ENCODE measurements at regions not wholly inside any gene's neighbourhood (a gene's known extent, or its start where the extent isn't known, plus 50 kb on each side); places are given as distances from the start of the nearest gene placed in this dataset.
"Not testable (repeated sequence)": the region's sequence is repeated elsewhere in the genome, so short reads cannot be mapped to it uniquely, and the experiment has no call there.

DNA sequence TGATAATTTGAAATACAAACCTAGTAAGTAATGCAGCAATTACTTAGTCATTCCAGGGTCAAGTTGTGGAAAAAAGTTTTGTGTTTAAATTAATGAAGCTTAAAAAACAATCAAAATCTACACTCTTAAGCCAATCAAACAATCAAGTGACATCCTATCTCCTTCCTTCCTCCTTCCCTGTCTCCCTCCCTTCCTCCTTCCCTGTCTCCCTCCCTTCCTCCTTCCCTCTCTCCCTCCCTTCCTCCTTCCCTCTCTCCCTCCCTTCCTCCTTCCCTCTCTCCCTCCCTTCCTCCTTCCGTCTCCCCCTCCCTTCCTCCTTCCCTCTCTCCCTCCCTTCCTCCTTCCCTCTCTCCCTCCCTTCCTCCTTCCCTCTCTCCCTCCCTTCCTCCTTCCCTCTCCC is 111.4 kb upstream of the RBPJ start:
- not testable (repeated sequence) for DNase-seq (ENCODE audit: low spot score)

DNA sequence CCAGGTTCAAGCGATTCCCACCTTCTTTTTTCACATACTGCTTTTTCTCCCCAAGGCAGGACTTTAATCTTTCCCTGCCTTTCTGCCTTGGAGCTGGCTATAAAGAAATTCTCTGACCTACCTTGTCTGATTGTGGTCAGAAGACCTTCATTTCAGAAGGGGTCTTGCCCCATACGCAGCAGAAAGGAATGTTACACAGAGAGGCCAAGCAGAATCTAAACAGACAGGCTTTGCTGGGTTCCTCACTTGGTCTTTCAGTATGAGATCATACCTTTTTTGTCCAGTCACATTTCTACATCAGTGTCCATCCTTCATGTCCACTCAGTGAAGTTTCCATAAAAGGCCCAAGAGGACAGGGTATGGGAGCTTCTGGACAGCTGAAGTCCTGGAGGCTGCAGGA is 108.3 kb upstream of the RBPJ start:
- DNase-seq (ENCODE audit: low spot score): no peak

DNA sequence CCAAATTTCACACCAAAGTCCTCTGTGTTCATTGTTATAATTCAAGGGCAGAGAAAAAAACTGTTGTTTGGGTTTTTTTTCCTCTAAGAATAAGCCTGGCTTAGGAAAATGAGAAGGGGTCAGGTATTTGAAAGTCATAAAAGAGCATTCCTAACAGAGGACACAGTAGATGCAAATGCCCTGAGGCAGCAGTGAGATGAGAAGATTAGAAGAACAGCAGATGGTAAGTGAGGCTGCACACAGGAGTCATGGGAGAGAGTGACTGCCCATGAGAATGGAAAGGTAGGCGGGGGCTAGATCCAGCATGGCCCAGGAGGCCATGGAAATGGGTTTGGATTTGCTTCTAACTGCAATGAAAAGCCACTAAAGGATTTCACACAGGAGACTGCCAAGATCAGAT is 107.5 kb upstream of the RBPJ start:
- no peak for DNase-seq (ENCODE audit: low spot score)

DNA sequence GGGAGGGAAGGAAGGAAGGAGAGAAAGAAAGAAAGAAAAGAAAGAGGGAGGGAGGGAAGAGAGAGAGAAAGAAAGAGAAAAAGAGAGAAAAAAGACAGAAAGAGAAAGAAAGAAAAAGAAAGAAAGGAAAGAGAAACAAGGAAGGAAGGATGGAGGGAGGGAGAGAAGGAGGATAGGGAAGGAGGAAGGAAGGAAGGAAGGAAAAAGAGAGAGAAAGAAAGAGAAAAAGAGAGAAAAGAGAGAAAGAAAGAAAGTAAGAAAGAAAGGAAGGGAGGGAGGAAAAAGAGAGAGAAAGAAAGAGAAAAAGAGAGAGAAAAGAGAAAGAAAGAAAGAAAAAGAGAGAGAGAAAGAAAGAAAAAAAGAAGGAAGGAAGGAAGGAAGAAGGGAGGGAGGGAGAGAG is 105.8 kb upstream of the RBPJ start:
- no peak for DNase-seq (ENCODE audit: low spot score)

DNA sequence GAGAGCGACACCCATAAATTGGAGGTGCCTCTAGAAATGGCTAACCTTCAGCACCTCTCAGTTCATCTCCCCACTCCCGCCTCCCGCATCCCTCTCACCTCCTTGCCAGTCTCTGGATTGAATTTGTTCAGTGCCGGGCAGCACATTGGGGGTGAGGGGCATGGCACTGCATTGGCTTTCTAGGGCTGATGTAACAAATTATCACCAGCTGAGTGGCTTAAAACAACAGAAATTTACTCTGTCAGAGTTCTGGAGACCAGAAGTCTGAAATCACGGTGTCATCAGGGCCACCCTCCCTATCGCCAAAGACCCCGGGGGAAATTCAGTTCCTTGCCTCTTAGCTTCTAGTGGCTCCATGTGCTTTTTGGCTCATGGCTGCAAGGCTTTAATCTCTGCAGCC is 105.1 kb upstream of the RBPJ start:
- DNase-seq (ENCODE audit: low spot score): no peak

DNA sequence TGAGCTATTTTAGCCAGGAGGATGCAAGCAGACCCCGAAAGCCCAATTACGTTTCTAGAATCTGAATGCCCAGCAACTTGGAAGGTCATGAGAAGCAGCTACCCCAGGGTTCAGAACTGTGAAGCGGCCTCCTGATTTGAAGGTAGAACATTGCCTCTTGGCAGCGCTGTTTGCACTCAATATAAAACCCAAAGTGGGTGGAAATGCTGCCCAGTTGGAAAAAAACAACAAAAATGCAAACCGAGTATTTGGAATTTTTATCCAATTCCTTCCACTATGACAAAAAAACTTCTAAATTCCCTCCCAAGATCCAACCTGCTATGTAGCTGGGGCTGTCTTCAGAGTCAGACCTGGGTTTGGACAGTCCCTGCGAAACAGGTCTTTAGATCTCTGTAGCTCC is 103.3 kb upstream of the RBPJ start:
- no peak for DNase-seq (ENCODE audit: low spot score)

DNA sequence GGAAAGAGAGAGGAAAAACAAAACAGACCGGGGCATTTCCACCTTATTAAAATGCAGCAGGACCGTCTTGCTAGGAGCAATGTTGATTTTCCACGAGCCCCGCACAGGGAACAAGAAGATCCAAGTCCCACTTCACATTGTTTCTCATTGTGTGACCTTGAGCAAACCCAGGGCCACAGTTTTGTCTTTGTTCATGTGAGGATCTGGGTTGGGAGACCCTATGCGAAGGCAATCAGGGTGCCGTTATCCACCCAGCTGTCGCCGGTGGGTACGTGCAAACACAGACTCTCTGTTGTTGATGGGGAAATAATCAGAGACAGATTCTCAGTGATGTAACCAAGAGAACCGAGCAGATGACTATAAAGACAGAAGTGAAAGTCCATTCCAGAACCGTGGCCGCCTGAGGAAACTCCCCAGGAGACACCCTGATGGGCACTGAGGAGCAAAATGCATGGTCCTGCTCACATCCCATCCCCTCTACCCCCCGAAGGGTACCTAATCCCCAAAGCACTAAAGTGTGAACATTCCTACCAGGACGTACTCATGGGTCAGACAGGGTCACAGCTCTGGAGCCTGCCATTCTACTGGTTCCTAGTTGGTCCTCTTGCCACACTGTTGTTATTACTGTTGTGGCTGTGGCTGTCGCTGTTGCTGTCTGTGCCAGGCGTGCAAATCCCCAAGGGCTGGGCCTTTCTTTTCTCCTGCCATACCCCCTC is 102.7 kb upstream of the RBPJ start:
- peak; percentile 42 for DNase-seq (ENCODE audit: low spot score)

DNA sequence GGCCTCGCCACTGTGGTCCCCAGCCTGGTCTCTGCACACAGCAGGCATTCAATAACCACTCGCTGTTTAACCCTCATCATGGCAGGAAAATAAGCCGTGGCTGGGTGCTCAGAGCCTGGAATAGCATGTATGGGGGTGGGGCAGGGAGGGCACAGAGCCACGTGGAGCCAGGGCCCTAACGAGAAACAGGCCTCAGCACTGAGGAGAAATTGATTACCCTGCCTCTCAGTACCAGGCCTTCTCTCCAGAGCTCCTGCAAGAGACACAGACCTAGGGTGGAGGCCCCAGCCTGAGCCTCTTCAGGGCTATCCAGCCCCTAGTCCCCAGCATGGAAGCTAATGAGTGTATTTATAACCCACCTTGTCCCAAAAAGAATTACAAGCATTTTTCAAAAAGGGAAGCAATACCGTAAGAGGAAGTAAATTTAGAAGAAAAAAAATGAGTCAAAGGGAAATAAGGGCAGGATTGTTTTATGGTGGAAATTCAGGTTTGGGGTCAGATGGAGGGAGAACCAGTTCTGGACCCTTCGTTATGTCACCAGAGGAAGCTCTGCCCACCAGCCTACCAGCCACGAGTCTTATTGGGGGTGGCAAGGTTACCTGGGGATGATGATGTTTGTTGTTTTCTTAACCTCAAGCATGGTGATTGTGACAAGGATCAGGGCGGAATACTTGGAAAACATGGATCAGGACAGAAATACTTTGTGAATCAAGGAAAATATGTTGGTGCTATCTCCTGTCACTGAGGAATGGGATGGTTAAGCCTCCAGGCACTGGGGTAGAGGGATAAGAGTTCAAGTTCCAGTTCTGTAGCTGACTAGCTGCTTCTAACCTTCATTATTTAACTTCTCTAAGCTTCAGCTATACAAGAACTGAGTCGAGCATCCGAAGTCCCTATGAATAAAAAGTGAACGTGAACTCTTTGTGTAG is 101.9 kb upstream of the RBPJ start:
- no peak for DNase-seq (ENCODE audit: low spot score)

DNA sequence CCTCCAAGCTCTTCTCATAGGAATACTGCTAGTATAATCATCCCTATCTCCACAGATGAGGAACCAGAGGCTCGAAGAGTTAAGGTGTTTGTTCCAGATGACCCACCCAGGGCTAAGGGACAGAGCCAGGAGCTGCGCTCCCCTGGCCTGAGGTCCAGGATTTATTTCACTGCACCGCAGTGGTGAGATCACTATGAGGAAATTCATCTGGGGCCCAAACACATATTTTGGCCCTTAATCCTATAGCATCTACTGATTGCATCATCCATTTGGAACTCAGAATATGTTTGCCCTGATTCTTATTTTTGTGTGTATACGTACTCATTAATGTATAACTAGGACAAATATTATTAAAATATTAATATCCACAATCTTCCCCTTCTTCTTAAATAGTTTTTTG is 100.1 kb upstream of the RBPJ start:
- DNase-seq (ENCODE audit: low spot score): peak; percentile 17

DNA sequence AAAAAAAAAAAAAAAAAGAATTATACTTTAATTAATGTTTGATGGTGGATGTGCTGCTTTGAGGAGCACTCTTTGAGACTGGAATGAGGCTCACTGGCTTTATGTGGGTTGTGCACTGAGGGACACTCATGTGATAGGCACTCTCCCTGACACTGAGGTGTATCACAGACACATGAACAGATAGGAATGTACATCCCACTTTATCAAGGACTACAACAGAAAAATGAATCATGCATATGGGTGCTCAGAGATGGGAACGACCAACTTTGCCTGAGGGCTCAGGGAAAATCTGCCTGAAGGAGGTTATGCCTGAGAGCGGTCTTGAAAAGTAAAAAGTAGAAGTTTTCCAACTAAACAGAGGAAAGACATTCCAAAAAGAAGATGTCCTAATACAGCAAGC is 97.7 kb upstream of the RBPJ start:
- DNase-seq (ENCODE audit: low spot score): no peak

DNA sequence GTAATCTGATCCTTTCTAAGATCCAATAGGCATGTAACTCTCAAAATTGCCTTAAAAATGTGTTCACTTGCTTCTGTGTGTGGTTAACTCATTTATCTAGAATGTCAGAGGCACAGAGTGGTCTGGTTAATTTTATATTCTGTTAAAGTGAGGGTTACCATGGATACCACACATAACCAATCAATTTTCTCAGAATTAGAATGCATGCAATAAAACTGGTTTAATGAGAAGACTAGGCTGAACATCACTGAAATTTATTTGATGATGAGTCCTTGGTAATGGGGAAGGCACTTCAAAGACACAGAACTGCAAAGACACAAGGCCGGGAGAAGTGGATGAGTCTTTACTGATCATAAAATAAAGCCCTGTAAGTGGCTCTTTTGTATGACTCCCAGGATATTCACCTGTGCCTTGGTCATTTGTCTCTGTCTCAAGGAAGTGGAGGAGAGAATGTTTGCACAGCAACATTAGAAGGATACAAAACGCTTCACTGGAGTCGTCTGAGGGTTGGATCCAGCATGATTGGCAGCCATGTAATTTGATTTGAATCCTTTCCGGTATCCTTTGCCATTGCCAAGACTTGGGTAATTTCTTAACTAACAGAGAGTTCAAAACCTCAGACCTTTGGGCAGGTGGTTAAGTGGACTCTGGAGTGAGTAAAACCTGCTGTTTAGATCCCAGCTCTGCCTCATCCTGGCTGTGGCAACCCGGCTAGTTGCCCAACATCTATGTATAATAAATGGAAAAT is 94.0 kb upstream of the RBPJ start:
- DNase-seq (ENCODE audit: low spot score): no peak

DNA sequence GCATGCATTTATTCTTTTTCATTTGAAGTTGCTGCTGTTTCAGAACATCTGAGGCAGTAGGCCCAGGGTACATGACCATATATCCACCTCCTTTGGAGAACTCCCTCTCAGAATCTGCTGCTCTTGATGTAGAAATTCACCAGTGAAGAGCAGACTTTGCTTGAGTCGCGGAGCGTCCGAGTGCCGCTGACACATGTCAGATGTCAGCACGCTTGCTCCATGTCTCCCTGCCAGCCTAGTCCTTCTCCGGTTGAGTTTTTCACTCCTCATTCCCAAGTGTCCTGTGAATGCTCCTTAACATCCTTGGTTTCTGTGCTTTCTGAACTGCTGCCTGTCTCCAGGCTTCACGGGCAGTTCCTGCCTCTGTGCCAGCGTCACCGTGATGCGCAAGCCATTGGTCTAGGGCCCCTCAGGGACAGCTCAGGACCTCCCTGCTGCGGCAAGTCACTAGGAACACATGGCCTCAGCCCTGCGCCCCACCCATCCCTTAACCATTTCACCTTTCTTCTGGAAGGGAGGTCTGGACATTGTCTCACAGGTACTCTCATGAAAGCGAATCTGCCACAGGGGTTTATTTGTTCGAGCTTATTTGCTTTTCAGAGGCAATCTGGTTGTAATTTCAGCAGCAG is 93.1 kb upstream of the RBPJ start:
- no peak for DNase-seq (ENCODE audit: low spot score)

DNA sequence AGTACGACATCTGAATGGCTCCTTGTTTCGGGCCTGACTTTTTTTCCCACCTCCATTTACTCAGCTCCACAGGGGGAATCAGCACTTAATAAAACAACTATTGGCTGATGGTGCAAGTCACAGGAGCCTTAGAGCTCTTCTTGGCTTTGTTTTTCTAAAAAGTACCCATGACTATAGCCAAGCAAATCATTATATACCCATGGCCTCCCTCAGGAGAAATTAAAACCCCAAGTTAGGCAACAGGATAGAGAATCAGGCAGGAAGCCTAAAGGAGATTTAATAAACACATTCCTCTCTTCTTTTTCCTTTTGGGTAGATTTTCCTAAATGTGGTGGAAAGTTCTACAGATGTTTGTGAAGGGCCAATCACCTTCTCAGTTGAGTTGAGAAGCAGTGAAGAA is 91.9 kb upstream of the RBPJ start:
- DNase-seq (ENCODE audit: low spot score): no peak

DNA sequence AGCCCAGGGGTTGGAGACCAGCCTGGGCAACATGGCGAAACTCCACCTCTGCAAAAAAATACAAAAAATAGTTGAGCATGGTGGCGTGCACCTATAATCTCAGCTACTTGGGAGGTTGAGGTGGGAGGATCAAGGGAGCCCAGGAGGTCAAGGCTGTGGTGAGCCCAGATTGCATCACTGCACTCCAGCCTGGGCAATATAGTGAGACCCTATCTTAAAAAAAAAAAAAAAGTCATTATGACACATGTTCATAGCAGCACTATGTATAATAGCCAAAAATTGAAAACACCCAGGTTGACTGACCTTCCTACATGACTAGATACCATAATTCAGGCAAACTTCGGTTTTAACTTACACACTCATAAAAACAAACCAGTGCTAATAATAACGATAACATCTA is 90.8 kb upstream of the RBPJ start:
- no peak for DNase-seq (ENCODE audit: low spot score)

DNA sequence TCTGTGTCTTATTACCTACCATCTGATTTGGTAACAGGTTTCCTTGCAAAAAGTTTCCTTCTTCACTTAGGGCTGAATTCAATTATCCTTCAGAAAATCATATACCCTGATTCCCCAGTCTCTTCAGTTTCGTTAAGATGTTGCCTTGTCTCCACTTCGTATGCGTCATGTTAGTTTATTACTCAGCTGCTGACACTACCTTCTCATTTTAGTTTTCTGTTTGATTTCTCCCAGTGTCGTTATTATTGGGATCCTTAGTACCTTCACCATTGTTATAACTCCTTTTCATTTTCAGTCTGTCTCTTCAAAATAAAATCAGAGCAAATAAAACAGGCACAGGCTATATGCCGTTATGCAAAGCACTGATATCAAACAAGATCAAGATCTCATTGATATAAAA is 87.5 kb upstream of the RBPJ start:
- no peak for DNase-seq (ENCODE audit: low spot score)

DNA sequence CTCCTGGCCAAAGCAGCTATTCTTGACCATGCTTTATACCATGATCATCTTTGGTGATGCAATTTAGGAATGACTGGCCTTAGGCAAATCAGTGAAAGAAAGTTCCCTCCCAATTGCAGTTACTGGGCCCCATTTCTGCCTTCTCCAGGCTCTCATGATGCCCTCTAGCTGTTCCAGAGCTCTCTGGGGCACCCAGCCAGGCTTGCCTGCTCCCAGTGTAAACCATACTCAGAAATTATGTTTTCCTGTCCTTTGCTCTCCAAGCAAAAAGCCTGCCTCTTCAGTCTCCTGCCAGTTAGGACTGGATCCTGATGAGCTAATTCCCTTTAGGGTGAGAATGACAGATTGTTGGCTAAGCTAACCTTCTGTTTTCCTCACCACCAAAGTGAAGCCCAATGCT is 85.3 kb upstream of the RBPJ start:
- peak; percentile 64 for DNase-seq (ENCODE audit: low spot score)

DNA sequence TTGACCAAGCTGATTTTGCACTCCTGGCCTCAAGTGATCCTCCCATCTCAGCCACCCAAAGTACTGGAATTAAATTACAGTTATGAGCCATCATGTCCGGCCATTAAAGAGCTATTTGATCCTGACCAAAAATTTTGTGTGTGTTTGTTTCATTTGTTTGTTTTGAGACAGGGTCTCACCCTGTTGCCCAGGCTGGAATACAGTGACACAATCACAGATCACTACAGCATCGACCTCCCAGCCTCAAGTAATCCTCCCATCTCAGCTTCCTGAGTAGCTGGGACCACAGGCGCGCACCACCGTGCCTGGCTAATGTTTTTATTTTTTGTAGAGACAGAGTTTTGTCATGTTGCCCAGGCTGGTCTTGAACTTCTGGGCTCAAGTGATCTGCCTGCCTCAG is 82.9 kb upstream of the RBPJ start:
- DNase-seq (ENCODE audit: low spot score): no peak

DNA sequence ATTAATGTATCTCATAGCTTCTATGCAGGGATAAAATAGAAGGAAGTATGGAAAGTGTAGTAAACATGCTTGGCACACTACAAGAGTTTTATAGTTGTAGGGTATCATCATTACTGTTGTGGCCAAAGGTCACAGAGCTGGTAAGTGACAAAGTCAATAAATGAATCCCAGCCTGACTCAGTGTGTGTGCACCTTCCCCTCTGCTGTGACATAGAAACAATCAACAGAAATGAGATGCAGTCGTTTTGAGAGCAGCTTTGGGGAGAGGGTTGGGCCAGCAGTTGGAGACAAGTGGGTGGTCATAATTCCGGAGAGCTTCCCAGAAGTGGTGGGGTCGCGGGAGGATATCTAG is 82.4 kb upstream of the RBPJ start:
- DNase-seq (ENCODE audit: low spot score): no peak

DNA sequence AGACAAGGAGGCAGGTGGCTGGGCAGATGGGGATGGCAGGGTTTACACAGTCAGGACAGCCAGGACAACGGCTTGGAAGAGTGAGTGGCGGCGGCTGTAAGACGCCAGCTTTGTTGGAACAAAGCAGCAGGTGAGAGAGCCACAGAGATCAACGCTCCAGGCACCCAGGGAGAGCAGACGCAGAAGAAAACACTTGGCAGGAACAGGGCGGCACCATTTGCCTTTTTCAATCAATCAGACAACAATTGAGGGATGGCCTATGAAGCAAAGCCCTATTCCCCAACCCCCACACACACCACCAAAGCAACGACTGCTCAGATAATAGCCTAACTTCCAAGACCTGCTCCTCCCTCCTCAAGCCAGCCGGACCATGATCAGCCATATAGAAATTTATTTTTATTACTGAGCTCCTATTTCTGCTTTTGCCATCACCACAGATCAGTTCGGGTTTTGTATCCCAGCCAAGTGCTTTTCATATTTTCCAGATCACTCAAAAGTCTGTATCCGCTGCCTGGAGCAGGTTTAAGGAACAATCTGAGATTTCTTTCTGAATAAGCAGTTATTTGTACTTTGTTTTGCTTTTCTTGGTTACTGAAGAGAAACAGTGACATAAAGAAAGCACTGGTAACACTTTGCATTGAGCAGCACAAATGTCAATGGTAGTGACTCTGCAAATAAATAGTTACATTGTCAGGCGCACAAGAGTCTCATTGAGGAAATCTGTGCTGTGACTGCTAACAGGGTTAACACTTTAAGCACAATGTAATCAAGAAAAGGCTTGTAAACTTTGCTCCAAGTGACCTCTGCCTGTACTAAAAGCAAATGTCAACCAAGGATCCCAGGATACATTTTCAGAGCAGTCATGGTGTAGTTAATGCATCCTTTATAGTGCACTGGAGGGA is 81.8 kb upstream of the RBPJ start:
- peak; percentile 21 for DNase-seq (ENCODE audit: low spot score)

DNA sequence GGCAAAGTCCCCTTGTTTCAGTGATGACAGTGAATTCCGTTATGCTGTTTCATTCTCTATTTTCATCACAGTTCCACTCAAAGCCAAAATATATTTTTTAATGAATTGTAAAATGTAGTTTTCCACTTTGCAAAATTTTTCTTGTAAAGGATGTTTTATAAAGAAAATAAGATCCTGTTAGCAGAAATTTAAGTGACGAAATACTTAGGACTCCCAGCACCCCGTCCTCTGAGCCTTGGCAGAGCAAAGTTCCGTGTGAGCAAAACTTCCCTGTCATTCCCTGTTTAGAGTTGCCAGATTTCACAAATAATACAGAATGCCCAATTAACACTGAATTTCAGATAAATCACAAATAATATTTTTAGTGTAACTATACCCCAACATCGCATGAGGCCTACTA is 81.0 kb upstream of the RBPJ start:
- DNase-seq (ENCODE audit: low spot score): no peak

DNA sequence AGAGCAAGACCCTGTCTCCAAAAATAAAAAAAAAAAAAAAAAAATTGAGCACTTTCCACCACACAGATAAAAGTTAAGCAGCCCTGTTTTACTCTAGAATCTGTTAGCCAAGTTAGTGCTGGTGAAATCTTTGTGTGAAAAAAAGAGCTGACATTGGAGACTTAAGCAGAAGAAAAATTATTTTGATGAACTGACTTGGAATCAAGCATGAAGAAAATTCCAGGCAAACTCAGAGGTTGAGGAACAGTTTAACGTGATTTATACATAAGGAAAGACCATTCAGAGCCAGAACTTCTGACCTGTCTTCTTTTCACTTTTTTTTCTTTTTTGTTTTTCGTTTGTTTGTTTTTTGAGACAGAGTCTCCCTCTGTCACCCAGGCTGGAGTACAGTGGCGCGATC is 79.6 kb upstream of the RBPJ start:
- no peak for DNase-seq (ENCODE audit: low spot score)
